Caco-2 (cell line): ENCODE measurements at regions not wholly inside any gene's neighbourhood (a gene's known extent, or its start where the extent isn't known, plus 50 kb on each side); places are given as distances from the start of the nearest gene placed in this dataset.

ENCODE experiments used
- BruUV-seq: library from RNA; stranded (reverse); fragments of 400-500 nt; replicated peaks from 2 replicates; lab custom pipeline; 2021; lab: Mats Ljungman, UMichigan
- CTCF ChIA-PET: fragments of 300-600 bp; sonication (Branson Sonifier 250); formaldehyde crosslinking; loops from one replicate; lab custom pipeline; 2022; ENCODE audit warnings: antibody characterized with exemption; lab: Charles Lee
- POLR2A ChIA-PET: fragments of 300-600 bp; sonication (Branson Sonifier 250); formaldehyde crosslinking; loops from one replicate; lab custom pipeline; 2022; ENCODE audit warnings: antibody characterized with exemption; lab: Charles Lee
- DNase-seq, 2 experiments: peaks; one replicate each; pipeline versions ENCODE4 v3.0.0 to v3.0.0-alpha.2; 2020 to 2022
- H3K27me3 ChIP-seq: replicated peaks from 2 replicates; pipeline ENCODE4 v1.6.0; 2011; ENCODE audit warnings: low read length; ENCODE audit not compliant: control insufficient read depth, insufficient read depth
- H3K36me3 ChIP-seq: 2 replicates; pipeline ENCODE4 v1.5.1; 2011; ENCODE audit warnings: low read length; ENCODE audit not compliant: control insufficient read depth, insufficient read depth
- H3K4me1 ChIP-seq: fragments of 250-450 bp; sonication (Bioruptor Pico); 2 replicates; pipeline ENCODE4 v1.5.1; 2020; ENCODE audit warnings: mild to moderate bottlenecking
- H3K4me3 ChIP-seq: 2 replicates; pipeline ENCODE4 v1.5.1; 2011; ENCODE audit warnings: low read depth, mild to moderate bottlenecking, control low read depth, low read length
- H3K9me3 ChIP-seq: fragments of 250-450 bp; sonication (Bioruptor Pico); 2 replicates; pipeline ENCODE4 v1.5.1; 2020; ENCODE audit warnings: mild to moderate bottlenecking, moderate library complexity
- H3K27ac Mint-ChIP-seq: one replicate; pipeline ENCODE4 v1.8.0; 2022; ENCODE audit warnings: mixed read lengths; ENCODE audit not compliant: unreplicated experiment
- H3K27me3 Mint-ChIP-seq: one replicate; pipeline ENCODE4 v1.8.0; 2022; ENCODE audit warnings: mixed read lengths; ENCODE audit not compliant: insufficient read depth, unreplicated experiment
- H3K36me3 Mint-ChIP-seq: one replicate; pipeline ENCODE4 v1.8.0; 2022; ENCODE audit warnings: mild to moderate bottlenecking, mixed read lengths; ENCODE audit not compliant: insufficient read depth, unreplicated experiment
- H3K4me1 Mint-ChIP-seq: one replicate; pipeline ENCODE4 v1.8.0; 2022; ENCODE audit warnings: low read depth, mixed read lengths; ENCODE audit not compliant: unreplicated experiment
- H3K4me3 Mint-ChIP-seq: one replicate; pipeline ENCODE4 v1.8.0; 2022; ENCODE audit warnings: mild to moderate bottlenecking, moderate library complexity, mixed read lengths; ENCODE audit not compliant: unreplicated experiment
- H3K9me3 Mint-ChIP-seq: one replicate; pipeline ENCODE4 v1.8.0; 2022; ENCODE audit warnings: mixed read lengths; ENCODE audit not compliant: unreplicated experiment
- CTCF ChIP-seq, 2 experiments: fragments of 200-600 bp in 1 of 2; IDR thresholded peaks; 1 replicate in 1 of 2; 2 replicates in 1 of 2; pipeline versions ENCODE4 v1.5.1 to v1.8.0; 2011 to 2022; ENCODE audit warnings: antibody characterized with exemption in 1 of 2, control low read depth in 1 of 2, inconsistent platforms in 1 of 2, low read depth in 1 of 2, low read length in 1 of 2, mild to moderate bottlenecking in 1 of 2, moderate library complexity in 1 of 2; ENCODE audit not compliant: insufficient read depth in 1 of 2, severe bottlenecking in 1 of 2, unreplicated experiment in 1 of 2
- intact Hi-C: fragments of 100-400 bp; cut with micrococcal nuclease; formaldehyde crosslinking; loops from one replicate; pipeline ENCODE4 v1.10.0; 2022; ENCODE audit not compliant: unreplicated experiment

- TF ChIP-seq CTCF (IDR thresholded peaks at IDR 0.05; ENCODE audit: insufficient read depth in 1 of 2, low read depth in 1 of 2, low read length in 1 of 2, severe bottlenecking in 1 of 2, unreplicated experiment in 1 of 2): no peak
- Mint-ChIP-seq H3K4me3 (no peak overlapping the region), H3K9me3 (no peaks in the 10 kb centered on the region), H3K27ac (no peak overlapping the region), H3K27me3 (no peaks in the 10 kb centered on the region), H3K36me3 (no peaks in the 10 kb centered on the region), H3K4me1 (no peaks in the 10 kb centered on the region)
- Histone ChIP-seq H3K4me3 (no peak overlapping the region), H3K9me3 (no peaks in the 10 kb centered on the region), H3K27me3 (no peaks in the 10 kb centered on the region), H3K4me1 (peaks cover 7% of the 10 kb centered on the region; the same call in 1 of the 2 replicates), H3K36me3 (no peaks in the 10 kb centered on the region)
- no TSS peak for BruUV-seq
- intact Hi-C loops: no loop called here
- ChIA-PET CTCF (no interaction called here), POLR2A (no interaction called here)
- no peak for DNase-seq
Observed at GRCh38 chr4:137668885-137669545, 136.7 kb upstream of the PCDH18 start.

DNA sequence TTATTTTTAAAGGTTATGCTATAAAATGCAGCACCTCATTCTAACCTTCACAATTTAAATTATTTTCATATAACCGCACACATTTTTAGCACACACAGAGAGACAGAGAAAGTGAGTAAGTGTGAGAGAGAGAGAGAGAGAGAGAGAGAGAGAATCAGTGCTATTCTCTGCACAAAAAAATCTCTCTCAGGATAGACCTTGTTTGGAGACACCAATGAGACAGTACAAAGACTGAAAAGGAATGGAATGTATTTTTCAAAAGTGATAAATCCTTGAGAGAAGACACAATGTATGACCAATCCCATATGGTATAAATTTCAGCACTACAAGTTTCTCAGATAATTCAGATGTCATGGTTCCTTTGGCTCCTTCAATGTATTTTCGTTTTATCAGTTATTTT lies 132.1 kb upstream of the PCDH18 start:
- no TSS peak for BruUV-seq
- H3K4me3 Mint-ChIP-seq: no peak overlapping the region
- no peaks in the 10 kb centered on the region for H3K27me3 ChIP-seq
- no peaks in the 10 kb centered on the region for H3K9me3 ChIP-seq
- no peak for DNase-seq
- no peaks in the 10 kb centered on the region for H3K9me3 Mint-ChIP-seq
- ChIA-PET CTCF (no interaction called here), POLR2A (no interaction called here)
- no peaks in the 10 kb centered on the region for H3K36me3 Mint-ChIP-seq
- H3K27me3 Mint-ChIP-seq: no peaks in the 10 kb centered on the region
- intact Hi-C loops: no loop called here
- H3K4me3 ChIP-seq: no peak overlapping the region
- no peak for TF ChIP-seq CTCF (IDR thresholded peaks at IDR 0.05; ENCODE audit: insufficient read depth in 1 of 2, low read depth in 1 of 2, low read length in 1 of 2, severe bottlenecking in 1 of 2, unreplicated experiment in 1 of 2)
- peaks cover 10% of the 10 kb centered on the region; the same call in 1 of the 2 replicates for H3K4me1 ChIP-seq
- H3K4me1 Mint-ChIP-seq: no peaks in the 10 kb centered on the region
- H3K27ac Mint-ChIP-seq: no peak overlapping the region
- H3K36me3 ChIP-seq: no peaks in the 10 kb centered on the region

DNA sequence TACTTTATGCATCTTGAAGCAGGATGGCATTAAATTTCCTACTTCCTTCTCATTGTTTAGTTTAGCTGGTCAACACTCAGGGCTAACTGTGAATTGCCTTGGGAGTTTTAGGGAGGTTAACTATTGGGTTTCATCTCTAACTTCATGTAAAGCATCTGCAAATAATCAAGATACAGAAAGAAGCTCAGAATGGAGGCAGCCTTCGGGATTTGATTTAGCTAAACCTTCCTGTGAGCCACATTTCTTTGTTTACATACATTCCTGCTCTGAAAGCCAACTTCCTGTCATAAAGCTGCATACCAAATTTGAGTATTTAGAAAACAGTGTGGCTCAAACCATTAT lies 131.7 kb upstream of the PCDH18 start:
- H3K9me3 Mint-ChIP-seq: no peaks in the 10 kb centered on the region
- Histone ChIP-seq H3K4me3 (no peak overlapping the region), H3K4me1 (peaks cover 10% of the 10 kb centered on the region; the same call in 1 of the 2 replicates), H3K27me3 (no peaks in the 10 kb centered on the region), H3K36me3 (no peaks in the 10 kb centered on the region), H3K9me3 (no peaks in the 10 kb centered on the region)
- CTCF ChIA-PET: no interaction called here
- H3K27ac Mint-ChIP-seq: no peak overlapping the region
- BruUV-seq: no TSS peak
- DNase-seq: no peak
- intact Hi-C loops: no loop called here
- H3K27me3 Mint-ChIP-seq: no peaks in the 10 kb centered on the region
- H3K4me1 Mint-ChIP-seq: no peaks in the 10 kb centered on the region
- no peaks in the 10 kb centered on the region for H3K36me3 Mint-ChIP-seq
- H3K4me3 Mint-ChIP-seq: no peak overlapping the region
- POLR2A ChIA-PET: no interaction called here
- no peak for TF ChIP-seq CTCF (IDR thresholded peaks at IDR 0.05; ENCODE audit: insufficient read depth in 1 of 2, low read depth in 1 of 2, low read length in 1 of 2, severe bottlenecking in 1 of 2, unreplicated experiment in 1 of 2)
